H1 (cell line): ENCODE measurements at regions not wholly inside any gene's neighbourhood (a gene's known extent, or its start where the extent isn't known, plus 50 kb on each side); places are given as distances from the start of the nearest gene placed in this dataset.

ENCODE experiments used
- CTCF ChIA-PET: fragments of 300-600 bp; sonication (Branson Sonifier 250); formaldehyde crosslinking; loops from one replicate; lab custom pipeline; 2021; ENCODE audit not compliant: partially characterized antibody; lab: Charles Lee
- POLR2A ChIA-PET: fragments of 300-600 bp; sonication (Branson Sonifier 250); formaldehyde crosslinking; loops from one replicate; lab custom pipeline; 2021; ENCODE audit warnings: inconsistent platforms; ENCODE audit not compliant: partially characterized antibody; lab: Charles Lee
- DNase-seq, 2 experiments: peaks; one replicate each; pipeline versions ENCODE4 v3.0.0 to v3.0.0-alpha.2; 2010 to 2022; ENCODE audit warnings: low spot score in 2 of 2, low read depth in 1 of 2, mixed read lengths in 1 of 2
- FAIRE-seq: peaks from 2 replicates; lab custom pipeline; 2011; peaks lifted over from hg19 to GRCh38; lab: Jason Lieb, UNC
- H2AFZ ChIP-seq: 2 replicates; pipeline ENCODE4 v1.8.1; 2012; ENCODE audit warnings: low read length, inconsistent platforms
- H2AK5ac ChIP-seq: 2 replicates; pipeline ENCODE4 v1.6.1; 2013; ENCODE audit warnings: low read depth, low read length
- H2BK120ac ChIP-seq: replicated peaks from 2 replicates; pipeline ENCODE3; 2013; ENCODE audit warnings: low read depth, low read length, inconsistent platforms
- H2BK12ac ChIP-seq: 2 replicates; pipeline ENCODE4 v1.6.1; 2013; ENCODE audit warnings: low read depth, low read length
- H2BK15ac ChIP-seq: 2 replicates; pipeline ENCODE4 v1.6.1; 2013; ENCODE audit warnings: low read length
- H2BK20ac ChIP-seq: 2 replicates; pipeline ENCODE4 v1.6.1; 2013; ENCODE audit warnings: low read length
- H2BK5ac ChIP-seq: 2 replicates; pipeline ENCODE4 v1.6.1; 2013; ENCODE audit warnings: low read depth, low read length
- H3K14ac ChIP-seq: 2 replicates; pipeline ENCODE4 v1.6.1; 2013; ENCODE audit warnings: inconsistent platforms; ENCODE audit not compliant: insufficient read length
- H3K18ac ChIP-seq: 2 replicates; pipeline ENCODE4 v1.6.1; 2013; ENCODE audit warnings: low read length; ENCODE audit errors: extremely low read depth
- H3K23ac ChIP-seq: 2 replicates; pipeline ENCODE4 v1.6.1; 2013; ENCODE audit warnings: inconsistent platforms; ENCODE audit not compliant: insufficient read length
- H3K23me2 ChIP-seq: 2 replicates; pipeline ENCODE4 v1.6.1; 2013; ENCODE audit warnings: low read depth, low read length
- H3K27ac ChIP-seq: 2 replicates; pipeline ENCODE4 v1.6.1; 2011; ENCODE audit warnings: low read depth, low read length, inconsistent platforms
- H3K27me3 ChIP-seq, 4 experiments: replicated peaks in 1 of 4; 1 replicate in 1 of 4; 2 replicates in 3 of 4; pipeline versions ENCODE4 v1.6.1 to v1.8.1; 2011 to 2013; ENCODE audit warnings: low read length in 3 of 4, mild to moderate bottlenecking in 3 of 4, inconsistent platforms in 2 of 4, mixed read lengths in 2 of 4, moderate library complexity in 1 of 4; ENCODE audit not compliant: control insufficient read depth in 3 of 4, insufficient read depth in 3 of 4; ENCODE audit errors: extremely low read depth in 1 of 4
- H3K36me3 ChIP-seq, 4 experiments: 2 replicates each; pipeline versions ENCODE4 v1.6.1 to v1.8.1; 2011 to 2013; ENCODE audit warnings: mild to moderate bottlenecking in 4 of 4, low read length in 3 of 4, moderate library complexity in 2 of 4, control low read depth in 1 of 4, inconsistent platforms in 1 of 4; ENCODE audit not compliant: insufficient read depth in 4 of 4, control insufficient read depth in 2 of 4
- H3K4ac ChIP-seq: replicated peaks from 2 replicates; pipeline ENCODE3; 2013; ENCODE audit warnings: low read length, low read depth, mixed read lengths, inconsistent platforms; ENCODE audit not compliant: insufficient read length
- H3K4me1 ChIP-seq, 4 experiments: replicated peaks in 1 of 4; 1 replicate in 1 of 4; 2 replicates in 3 of 4; pipeline versions ENCODE4 v1.6.1 to v1.8.1; 2011 to 2013; ENCODE audit warnings: low read length in 3 of 4, inconsistent platforms in 2 of 4, mixed read lengths in 1 of 4; ENCODE audit not compliant: insufficient read depth in 4 of 4, control insufficient read depth in 3 of 4
- H3K4me2 ChIP-seq, 2 experiments: 2 replicates each; pipeline versions ENCODE4 v1.6.1 to v1.8.1; 2011 to 2013; ENCODE audit warnings: low read depth in 2 of 2, low read length in 2 of 2, control low read depth in 1 of 2, inconsistent platforms in 1 of 2, mild to moderate bottlenecking in 1 of 2; ENCODE audit not compliant: insufficient read depth in 1 of 2
- H3K4me3 ChIP-seq, 4 experiments: fragments of 200-600, 300-600 bp in 1 of 4; sonication (generic), shearing (Covaris generic), sonication (Bioruptor Twin) in 1 of 4; 2 replicates each; pipeline versions ENCODE4 v1.5.1 to v1.8.1; 2011 to 2016; ENCODE audit warnings: low read length in 4 of 4, low read depth in 3 of 4, control low read depth in 2 of 4, inconsistent platforms in 2 of 4, mild to moderate bottlenecking in 2 of 4, mixed read lengths in 1 of 4, moderate library complexity in 1 of 4; ENCODE audit not compliant: insufficient read depth in 2 of 4; ENCODE audit errors: extremely low read depth in 1 of 4
- H3K56ac ChIP-seq: replicated peaks from 2 replicates; pipeline ENCODE3; 2013; ENCODE audit warnings: low read depth, mild to moderate bottlenecking, mixed read lengths, low read length, inconsistent platforms; ENCODE audit not compliant: insufficient read length
- H3K79me1 ChIP-seq: 2 replicates; pipeline ENCODE4 v1.6.1; 2013; ENCODE audit warnings: low read depth, low read length, control low read depth
- H3K79me2 ChIP-seq, 2 experiments: 2 replicates each; pipeline versions ENCODE4 v1.6.1 to v1.8.1; 2012 to 2013; ENCODE audit warnings: low read length in 2 of 2, mild to moderate bottlenecking in 2 of 2, inconsistent platforms in 1 of 2; ENCODE audit not compliant: insufficient read depth in 2 of 2, control insufficient read depth in 1 of 2
- H3K9ac ChIP-seq, 4 experiments: replicated peaks in 1 of 4; 1 replicate in 1 of 4; 2 replicates in 3 of 4; pipeline versions ENCODE4 v1.6.1 to v1.8.1; 2011 to 2013; ENCODE audit warnings: low read depth in 3 of 4, low read length in 3 of 4, control low read depth in 2 of 4, mild to moderate bottlenecking in 2 of 4, moderate library complexity in 2 of 4, inconsistent platforms in 1 of 4; ENCODE audit errors: extremely low read depth in 1 of 4
- H3K9me3 ChIP-seq, 2 experiments: 2 replicates each; pipeline versions ENCODE4 v1.6.1 to v1.8.1; 2012 to 2013; ENCODE audit warnings: mild to moderate bottlenecking in 2 of 2, moderate library complexity in 2 of 2, control low read depth in 1 of 2, inconsistent platforms in 1 of 2, low read depth in 1 of 2, low read length in 1 of 2, mixed read lengths in 1 of 2; ENCODE audit not compliant: insufficient read depth in 2 of 2
- H4K20me1 ChIP-seq, 2 experiments: replicated peaks in 1 of 2; 2 replicates each; pipeline versions ENCODE3 to v1.8.1; 2011 to 2013; ENCODE audit warnings: inconsistent platforms in 2 of 2, low read length in 2 of 2, mild to moderate bottlenecking in 1 of 2; ENCODE audit not compliant: insufficient read depth in 2 of 2, control insufficient read depth in 1 of 2
- H4K5ac ChIP-seq: 2 replicates; pipeline ENCODE4 v1.6.1; 2013; ENCODE audit warnings: low read length, low read depth, mixed read lengths, inconsistent platforms; ENCODE audit not compliant: insufficient read length
- H4K8ac ChIP-seq: 2 replicates; pipeline ENCODE4 v1.8.0; 2013; ENCODE audit warnings: mild to moderate bottlenecking, moderate library complexity, low read length, inconsistent platforms; ENCODE audit not compliant: insufficient read depth; ENCODE audit errors: extremely low read depth
- H4K91ac ChIP-seq: replicated peaks from 2 replicates; pipeline ENCODE3; 2013; ENCODE audit warnings: low read length, mixed read lengths, inconsistent platforms; ENCODE audit not compliant: insufficient read length
- KDM1A ChIP-seq: fragments of 200-600, 300-600 bp; sonication (generic); IDR thresholded peaks from 2 replicates; pipeline ENCODE4 v1.7.1; 2016; ENCODE audit warnings: mild to moderate bottlenecking, low read length, borderline replicate concordance
- MAFK ChIP-seq: IDR thresholded peaks from 2 replicates; pipeline ENCODE4 v1.6.1; 2012; ENCODE audit warnings: low read depth, mild to moderate bottlenecking, improper control_type of control experiment, low read length
- WGBS, 2 experiments: shearing (Covaris generic) in 1 of 2; methylation state at CpG; one replicate each; pipeline versions ENCODE4 v1.1.6 to v1.1.7; 2013 to 2015; ENCODE audit warnings: low lambda C conversion rate in 2 of 2, mixed read lengths in 2 of 2, inconsistent platforms in 1 of 2, low coverage in 1 of 2, missing lambda C conversion rate in 1 of 2; ENCODE audit not compliant: insufficient replicate concordance in 2 of 2, insufficient coverage in 1 of 2, insufficient read length in 1 of 2; ENCODE audit errors: extremely low coverage in 1 of 2, missing lambda C conversion rate in 1 of 2; 5-methylcytosine and 5-hydroxymethylcytosine counted together

DNA sequence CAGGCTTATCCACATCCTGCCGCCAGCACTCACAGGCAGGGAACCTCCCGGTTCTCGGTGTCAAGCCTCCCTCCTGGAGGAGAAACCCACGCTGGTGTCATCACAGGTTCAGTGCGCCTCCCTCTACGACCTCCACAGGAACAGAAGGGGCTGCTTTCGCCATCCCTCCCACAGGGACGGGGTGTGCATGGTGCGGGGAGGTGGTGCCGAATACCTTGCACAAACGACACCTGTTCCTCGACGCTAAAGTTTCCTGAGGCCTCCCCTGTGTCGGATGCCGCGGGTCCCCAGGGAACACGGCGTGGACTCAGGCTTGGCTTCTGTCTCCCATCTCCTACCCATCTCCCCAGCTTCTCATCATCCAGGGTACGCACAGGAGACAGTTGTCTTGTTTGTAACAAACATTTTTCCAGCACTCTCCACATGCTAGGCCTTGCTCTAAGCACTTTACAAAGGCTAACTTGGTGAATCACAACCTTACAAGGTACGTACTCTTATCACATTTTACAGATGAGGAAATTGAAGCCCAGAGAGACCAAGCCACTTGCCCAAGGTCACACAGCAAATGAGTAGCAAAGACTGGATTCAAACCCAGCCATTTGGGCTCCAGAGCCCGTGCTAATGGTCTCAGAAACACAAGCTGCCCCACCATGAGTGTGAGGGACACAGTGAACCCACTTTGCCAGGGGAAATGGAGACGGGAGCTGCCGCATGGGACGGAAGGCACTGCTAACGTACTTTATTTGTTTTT is 271.6 kb downstream of the C16orf95 start:
- Histone ChIP-seq H4K8ac (0 out of 2 replicates have a peak overlapping the region, but pooled peaks have one; percentile 35), H3K23me2 (no peaks in the 10 kb centered on the region), H3K79me1 (no peaks in the 10 kb centered on the region), H3K23ac (no peak overlapping the region), H4K5ac (no peak overlapping the region), H2BK5ac (no peak overlapping the region), H3K27ac (no peak overlapping the region), H3K18ac (no peak overlapping the region), H3K4me1 (peaks cover 3 to 11% (median 6%) of the 10 kb centered on the region in 4 experiments; a peak in 5 of 7 replicates), H2AK5ac (no peak overlapping the region; the same call in 1 of the 2 replicates), H3K9me3 (no peaks in the 10 kb centered on the region), H3K27me3 (no peaks in the 10 kb centered on the region), H3K14ac (no peak overlapping the region), H4K20me1 (peaks cover 0 to 2% of the 10 kb centered on the region in 2 experiments), H4K91ac (no peak overlapping the region), H3K4ac (no peak overlapping the region), H2BK20ac (peak overlapping the region; percentile 67; the same call in 1 of the 2 replicates), H2BK15ac (no peak overlapping the region; the same call in 1 of the 2 replicates), H3K79me2 (no peaks in the 10 kb centered on the region), H3K9ac (no peak overlapping the region), H2BK12ac (0 out of 2 replicates have a peak overlapping the region, but pooled peaks have one; percentile 27), H3K4me2 (no peak overlapping the region), H3K4me3 (no peak overlapping the region), H3K56ac (no peak overlapping the region), H2AFZ (no peak overlapping the region; the same call in 1 of the 2 replicates), H2BK120ac (no peak overlapping the region), H3K36me3 (no peaks in the 10 kb centered on the region)
- CTCF ChIA-PET = interaction anchor here (1.0 to 3.7 kb wide), 3 partner anchors 17 to 284 kb away, joined by 3 to 22 read pairs (median 3); no protein-coding TSS in a partner anchor
- FAIRE-seq = no peak
- 91% methylated on average over 25 of the region's 25 CpGs; no CpG with 5 or more reads in 1 of the 2 experiments for WGBS, 2 experiments
- DNase-seq = no peak
- TF ChIP-seq MAFK = no peak
- 0 out of 2 replicates have a peak, but pooled peaks have one; percentile 22 for TF ChIP-seq KDM1A
- POLR2A ChIA-PET = no interaction called here
